Heart left ventricle (tissue), 13 donors: ENCODE measurements at regions not wholly inside any gene's neighbourhood (a gene's known extent, or its start where the extent isn't known, plus 50 kb on each side); places are given as distances from the start of the nearest gene placed in this dataset.

Source experiments
- CTCF ChIP-seq, 12 donors: fragments of 200-600 bp; sonication (generic) in 4 of 12; IDR thresholded peaks; one replicate each; pipeline versions ENCODE4 v1.5.0 to v1.8.0; 2018 to 2022; ENCODE audit warnings: antibody characterized with exemption in 12 of 12, mild to moderate bottlenecking in 5 of 12
- POLR2A ChIP-seq, 2 donors: fragments of 450-650 bp; IDR thresholded peaks; one replicate each; pipeline ENCODE4 v1.6.1; 2017; ENCODE audit warnings: antibody characterized with exemption in 2 of 2, mild to moderate bottlenecking in 2 of 2, moderate library complexity in 2 of 2
- donor health status: ischemic (EF 13 %, LVEDD 7.1; RV severe dilation, severe dysfunction).
- donor health status: DM: no; HTN: yes; CAD: no.
- donor health status: DM: no; HTN: no; CAD: no.
- donor health status: ischemic (EF 25% LVEDD 6.9; RV normal size, moderate dysfunction).
- donor health status: ischemic (EF 25% LVEDD 5.7; RV mildly dilated, moderate dysfunction).
- donor health status: ischemic (EF 35%, LVEDD 5.7; RV mildly dilated, moderate dysfunction).
- donor health status: nonischemic (EF 11% LVEDD 7.7; RV severe dilation, severe dysfunction).
- donor health status: DM: yes; HTN: yes; CAD: no.
- donor health status: PGD.
- donor health status: ischemic (EF 29% LVEDD 5.4; RV normal size, mild dysfunction).
- donor health status: nonischemic (EF 23%, LVEDD 6.1; RV moderate dilation, normal function).

- TF ChIP-seq POLR2A (IDR thresholded peaks at IDR 0.05), result no peak
- no peak for TF ChIP-seq CTCF (IDR thresholded peaks at IDR 0.05)
Observed at GRCh38 chr2:194723446-194723845, 933.6 kb upstream of the SLC39A10 start.
